Dermis microvascular lymphatic vessel endothelial cell (primary cell): ENCODE measurements at regions not wholly inside any gene's neighbourhood (a gene's known extent, or its start where the extent isn't known, plus 50 kb on each side); places are given as distances from the start of the nearest gene placed in this dataset.

Experiments used
- DNase-seq, 2 donors: peaks; one replicate each; pipeline versions ENCODE4 v3.0.0 to v3.0.0-alpha.2; 2010; ENCODE audit warnings: low read depth in 2 of 2

DNA sequence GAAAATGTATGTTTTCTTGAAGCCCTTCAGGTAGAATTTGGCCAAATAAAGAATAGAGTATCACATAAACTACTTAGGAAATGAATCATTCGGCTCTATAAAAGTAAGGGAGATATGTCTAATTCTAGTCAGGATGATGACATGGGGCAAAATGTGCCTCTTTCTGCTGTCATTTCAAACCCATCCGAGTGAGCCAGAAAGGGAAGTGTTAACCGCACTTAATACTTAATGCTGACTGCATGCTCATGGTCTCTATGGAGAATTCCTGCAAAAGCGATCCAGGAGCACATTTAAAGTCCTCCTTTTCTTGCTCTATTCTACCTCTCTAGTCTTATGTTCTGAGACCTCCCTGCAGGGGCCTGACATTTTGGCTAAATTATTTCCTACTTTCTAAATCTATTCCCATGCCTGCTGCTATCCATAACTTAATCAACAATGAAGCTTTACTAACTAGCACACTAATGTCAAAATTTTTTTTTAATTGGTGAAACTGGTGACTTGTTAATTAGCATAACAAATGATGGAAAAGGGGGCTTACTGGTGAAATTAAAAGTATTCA, 127.4 kb downstream of the CDC42EP3 start:
- no peak for DNase-seq

DNA sequence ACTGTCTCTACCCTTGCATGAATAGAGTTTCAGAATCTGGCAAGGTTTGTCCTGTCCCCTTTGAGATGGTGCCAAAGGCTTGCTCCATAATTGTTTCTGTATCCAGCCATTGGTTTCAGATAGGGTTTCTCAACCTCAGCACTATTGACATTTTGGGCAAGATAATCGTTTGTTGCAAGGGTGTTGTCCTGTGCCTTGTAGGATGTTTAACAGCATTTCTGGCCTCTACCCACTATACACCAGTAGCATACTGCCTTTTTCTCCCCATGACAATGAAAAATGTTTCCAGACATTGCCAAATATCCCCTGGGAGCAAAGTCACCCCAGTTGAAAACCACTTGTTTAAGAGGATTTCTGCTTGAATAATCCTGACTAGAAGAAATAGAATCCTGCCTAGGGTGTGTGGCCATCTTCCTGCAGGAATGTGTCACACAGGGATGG, 126.8 kb downstream of the CDC42EP3 start:
- no peak for DNase-seq

DNA sequence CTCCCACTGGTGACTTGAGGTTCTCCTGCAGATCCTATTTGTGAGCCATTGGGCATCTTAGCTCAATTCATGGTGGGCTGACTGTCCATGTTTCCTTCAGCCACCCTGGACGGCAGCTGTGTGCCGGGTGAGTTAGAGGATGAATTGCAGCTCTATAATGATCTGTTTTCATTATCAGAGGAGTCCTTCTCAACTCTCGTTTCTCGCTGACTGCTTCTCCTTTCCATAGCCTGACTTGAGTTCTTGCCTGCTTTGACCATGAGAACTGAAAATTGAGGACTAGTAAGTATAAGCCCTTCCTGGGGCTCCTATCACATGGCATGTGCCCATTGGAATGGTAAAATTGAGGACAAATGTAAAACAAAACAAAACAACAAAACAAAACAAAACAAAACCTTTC, 121.8 kb downstream of the CDC42EP3 start:
- no peak for DNase-seq

DNA sequence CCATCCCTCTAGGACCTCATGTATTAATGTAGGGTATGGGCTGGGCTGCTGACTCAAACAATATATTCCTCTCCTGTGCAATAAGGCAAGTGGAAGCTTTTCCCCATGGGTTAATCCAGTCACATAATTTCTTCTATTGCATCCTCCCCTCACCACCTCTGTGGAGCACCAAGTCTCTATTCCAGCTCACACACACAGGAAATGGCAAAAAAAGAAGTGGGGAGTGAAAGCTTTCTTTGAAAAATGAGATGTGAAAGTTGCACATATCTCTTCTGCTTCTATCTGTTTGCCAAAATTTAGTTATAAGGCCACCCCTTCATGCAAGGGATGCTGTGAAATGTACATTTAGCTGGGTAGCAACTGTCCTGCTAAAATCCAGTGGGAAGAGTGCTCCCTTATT, 121.3 kb downstream of the CDC42EP3 start:
- no peak for DNase-seq

DNA sequence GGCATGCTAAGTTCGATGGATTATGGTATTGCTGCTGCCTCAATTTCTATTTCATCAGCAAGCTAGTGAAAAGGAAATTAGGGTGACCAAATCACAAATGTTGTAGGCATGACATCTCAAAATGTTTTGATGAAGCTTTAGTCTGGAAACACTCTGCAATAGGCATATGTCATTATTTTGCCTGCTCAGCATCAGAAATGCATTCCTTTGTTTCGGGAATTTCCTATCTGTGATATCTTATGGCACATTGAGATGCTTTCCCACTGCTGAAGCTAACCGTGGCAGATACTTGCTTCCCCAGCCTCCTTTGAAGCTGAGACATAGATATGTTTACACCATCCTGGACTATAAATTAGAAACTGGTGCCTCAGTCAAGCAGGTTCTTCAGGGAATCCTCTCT, 119.7 kb downstream of the CDC42EP3 start:
- DNase-seq, result no peak

DNA sequence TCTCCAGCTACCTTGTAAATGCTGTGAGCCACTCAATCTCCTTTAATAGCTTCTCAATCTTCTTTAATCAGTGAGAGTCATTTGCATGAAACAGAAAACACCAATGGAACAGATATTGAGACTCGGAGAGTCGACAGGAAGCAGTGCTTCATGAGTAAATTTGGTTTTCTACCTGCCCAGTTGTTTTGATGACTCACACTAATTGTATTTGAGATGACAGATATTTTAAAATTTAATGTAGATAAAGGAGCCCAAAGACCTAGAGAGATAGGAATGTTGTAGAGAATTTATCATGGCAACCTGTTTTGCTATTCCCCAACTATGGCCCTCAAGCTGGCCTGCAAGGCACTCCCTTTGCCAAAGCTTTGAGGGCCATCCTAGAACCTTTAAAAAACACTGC, 119.1 kb downstream of the CDC42EP3 start:
- no peak for DNase-seq

DNA sequence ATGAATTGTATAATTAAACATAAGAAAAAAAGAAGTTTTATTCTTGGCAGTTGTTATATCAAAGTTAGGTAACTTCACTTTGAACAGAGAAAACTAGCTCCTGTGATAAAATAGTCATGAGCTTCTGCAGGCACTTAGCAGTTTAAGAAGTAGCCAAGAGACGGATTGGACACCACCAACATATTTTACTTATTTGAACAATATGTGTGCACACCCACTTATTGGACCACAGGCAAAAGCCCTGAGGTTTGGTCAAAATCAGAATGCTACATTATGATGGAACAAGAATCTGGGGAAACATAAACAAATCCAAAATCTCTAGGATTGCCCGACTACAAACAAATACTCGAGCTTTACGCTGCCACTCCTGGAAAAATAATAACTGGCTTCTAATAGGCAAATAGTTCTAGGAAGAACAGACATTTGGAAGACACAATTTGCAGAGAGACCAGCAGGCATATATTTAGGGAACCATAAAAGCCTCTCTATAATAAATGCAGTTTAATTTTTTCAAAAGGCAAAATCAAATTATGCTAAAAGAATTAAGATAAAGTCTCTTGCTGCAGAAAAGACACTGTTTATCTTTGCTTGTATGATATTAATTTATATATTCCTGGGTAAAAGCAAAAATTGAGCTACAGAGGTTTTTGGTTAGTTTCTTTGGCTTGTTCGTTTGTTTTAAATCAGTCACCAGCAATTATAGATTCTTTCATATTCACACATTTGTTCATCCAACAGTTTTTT, 117.9 kb downstream of the CDC42EP3 start:
- no peak for DNase-seq

DNA sequence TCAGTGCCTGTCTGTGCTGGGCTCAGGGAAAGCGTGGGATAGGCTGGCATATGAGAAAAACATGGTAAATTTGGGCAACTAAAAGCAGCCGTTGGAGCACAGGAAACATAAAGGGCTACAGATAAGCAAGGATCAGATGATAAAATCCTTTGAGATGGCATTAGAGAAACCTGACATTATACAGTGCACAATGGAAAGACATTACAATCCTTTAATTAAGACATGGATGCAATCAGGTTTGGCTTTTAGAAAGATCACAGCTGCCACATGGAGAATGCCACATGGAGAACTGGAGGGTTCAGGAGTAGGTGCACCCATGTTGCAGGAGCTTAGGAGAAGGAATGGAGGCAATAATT, 117.3 kb downstream of the CDC42EP3 start:
- DNase-seq, result no peak

DNA sequence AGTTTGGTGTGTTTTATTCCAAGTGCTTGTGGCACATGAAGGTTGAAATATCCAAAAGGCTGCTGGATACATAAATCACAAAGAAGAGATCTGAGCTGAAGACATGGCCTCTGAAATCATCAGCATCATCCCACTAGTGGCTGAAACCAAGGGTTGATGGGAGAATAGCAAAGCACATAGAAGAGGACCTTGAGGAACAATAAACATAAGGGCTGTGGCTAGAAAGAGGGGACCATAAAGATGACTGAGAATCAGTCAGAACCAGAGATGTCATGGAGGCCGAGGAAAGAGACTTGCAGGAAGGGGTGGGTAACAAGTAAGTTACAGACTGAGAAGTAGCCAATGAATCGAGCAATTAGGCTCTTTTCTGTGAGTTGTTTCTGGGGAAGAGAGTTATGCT, 116.8 kb downstream of the CDC42EP3 start:
- DNase-seq, result no peak

DNA sequence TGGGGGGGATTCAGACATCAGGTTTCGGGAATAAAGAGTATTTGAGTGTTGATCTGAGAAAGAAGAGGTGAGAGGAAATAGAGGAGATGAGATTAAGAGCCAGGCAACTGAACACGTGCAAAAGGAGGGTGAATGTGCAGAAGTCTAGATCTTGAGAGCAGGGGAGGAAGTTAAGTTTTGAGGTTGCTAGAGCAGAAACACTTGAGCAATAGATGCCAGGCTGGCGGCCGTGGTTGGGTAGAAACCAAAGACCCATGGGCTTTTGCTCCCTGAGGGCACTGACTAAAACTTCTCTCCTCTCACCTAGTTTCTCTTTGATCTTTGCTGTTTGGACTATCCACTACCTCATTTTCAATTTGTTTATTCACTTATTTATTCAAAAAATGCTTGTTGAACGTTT, 116.0 kb downstream of the CDC42EP3 start:
- no peak for DNase-seq

DNA sequence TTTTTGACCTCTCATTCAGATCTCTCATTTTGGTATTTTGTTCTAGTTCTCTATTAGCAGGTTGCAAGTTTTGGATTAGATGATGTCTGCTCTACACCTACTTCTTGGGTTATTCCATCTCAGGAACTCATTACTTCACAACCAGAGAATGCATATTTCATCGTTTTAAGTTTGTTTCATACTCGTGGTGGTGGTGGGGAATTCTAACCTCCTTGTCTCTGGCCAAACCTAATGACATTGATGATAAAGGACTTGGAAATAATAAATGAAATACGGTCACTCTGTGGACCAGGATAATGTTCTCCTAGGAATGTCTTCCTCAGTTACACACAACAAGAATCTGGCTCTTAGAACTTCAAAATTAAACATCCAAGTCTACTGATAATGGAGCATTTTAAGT, 115.2 kb downstream of the CDC42EP3 start:
- no peak for DNase-seq

DNA sequence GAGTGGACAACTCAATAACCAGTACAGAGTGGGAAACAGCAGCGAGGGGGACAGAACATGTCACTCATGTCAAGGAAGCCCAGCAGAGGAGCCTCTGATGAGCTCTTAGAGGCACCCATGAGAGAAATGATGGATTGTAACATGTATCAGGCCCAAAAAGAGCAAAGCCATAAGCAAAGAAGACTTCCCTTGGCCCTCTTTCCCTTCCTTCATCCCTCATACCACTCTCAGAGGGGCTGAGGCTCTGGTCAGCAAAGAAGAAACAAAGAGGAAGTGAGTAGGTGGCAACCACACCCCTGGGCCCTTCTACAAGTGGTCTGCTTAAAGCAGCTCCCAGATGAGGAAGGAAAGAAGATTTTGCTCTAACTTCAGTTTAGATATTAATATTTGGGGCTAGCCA, 112.8 kb downstream of the CDC42EP3 start:
- no peak for DNase-seq

DNA sequence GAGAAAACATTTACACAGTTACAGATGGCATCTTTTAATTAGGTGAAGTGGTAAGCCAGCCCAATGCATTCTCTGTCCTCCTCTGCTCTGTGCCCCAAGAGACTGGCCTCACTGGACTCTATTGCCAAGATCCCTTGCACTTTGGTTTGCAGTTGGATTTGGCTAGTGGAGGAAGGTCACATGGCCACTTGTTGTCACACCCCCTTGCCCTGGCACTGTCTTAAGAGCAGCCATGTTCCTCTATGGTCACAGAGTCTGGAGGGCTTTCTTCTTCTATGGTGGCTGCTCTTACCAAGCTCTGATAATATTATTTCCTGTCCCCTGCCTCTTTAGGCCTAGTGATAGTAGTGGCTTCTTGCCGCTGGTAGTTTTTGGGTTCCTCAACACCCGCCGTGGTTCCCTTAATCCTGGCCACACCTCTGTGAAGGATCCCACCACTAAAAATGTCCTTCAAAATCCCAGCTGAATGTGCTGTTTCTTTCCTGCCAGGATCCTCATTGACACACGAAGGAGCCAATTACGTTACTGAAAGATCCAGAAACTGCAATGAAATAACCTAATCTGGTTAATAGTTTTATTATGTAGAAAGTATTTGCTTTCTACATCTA, 111.1 kb downstream of the CDC42EP3 start:
- DNase-seq, result no peak

DNA sequence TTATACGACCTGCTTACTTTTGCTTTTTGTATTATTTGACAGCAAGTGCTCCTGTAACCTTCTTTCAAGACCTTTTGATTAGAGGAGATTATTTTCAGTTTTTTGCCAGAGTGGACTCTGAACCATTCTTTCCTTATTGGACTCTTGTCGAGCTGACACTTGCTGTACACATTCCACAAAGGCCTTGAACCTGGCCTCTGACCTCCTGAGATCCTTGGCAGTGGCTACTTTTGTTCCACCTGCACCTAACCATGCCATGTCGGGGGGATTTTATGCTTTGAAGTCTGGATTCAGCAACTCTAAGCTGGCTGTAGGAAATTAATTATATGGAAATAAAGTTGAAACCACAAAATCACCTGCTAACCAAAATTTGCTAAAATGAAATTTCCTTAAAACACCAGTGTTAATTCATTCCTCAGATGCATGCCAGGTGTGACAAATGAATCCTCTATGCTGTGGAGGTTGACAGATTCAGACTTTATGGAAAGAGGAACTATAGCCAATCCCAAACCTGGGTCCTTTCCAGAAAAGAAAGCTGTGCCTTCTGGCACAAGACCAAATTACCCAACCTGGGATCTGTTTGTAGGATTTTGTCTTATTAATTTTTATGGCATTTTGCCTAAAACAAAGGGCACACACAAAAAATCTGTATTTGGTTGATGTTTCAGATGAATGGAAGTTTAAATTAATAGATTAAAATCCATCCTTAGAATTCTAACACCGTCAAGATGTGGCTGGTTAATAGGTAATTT, 110.4 kb downstream of the CDC42EP3 start:
- DNase-seq, result no peak

DNA sequence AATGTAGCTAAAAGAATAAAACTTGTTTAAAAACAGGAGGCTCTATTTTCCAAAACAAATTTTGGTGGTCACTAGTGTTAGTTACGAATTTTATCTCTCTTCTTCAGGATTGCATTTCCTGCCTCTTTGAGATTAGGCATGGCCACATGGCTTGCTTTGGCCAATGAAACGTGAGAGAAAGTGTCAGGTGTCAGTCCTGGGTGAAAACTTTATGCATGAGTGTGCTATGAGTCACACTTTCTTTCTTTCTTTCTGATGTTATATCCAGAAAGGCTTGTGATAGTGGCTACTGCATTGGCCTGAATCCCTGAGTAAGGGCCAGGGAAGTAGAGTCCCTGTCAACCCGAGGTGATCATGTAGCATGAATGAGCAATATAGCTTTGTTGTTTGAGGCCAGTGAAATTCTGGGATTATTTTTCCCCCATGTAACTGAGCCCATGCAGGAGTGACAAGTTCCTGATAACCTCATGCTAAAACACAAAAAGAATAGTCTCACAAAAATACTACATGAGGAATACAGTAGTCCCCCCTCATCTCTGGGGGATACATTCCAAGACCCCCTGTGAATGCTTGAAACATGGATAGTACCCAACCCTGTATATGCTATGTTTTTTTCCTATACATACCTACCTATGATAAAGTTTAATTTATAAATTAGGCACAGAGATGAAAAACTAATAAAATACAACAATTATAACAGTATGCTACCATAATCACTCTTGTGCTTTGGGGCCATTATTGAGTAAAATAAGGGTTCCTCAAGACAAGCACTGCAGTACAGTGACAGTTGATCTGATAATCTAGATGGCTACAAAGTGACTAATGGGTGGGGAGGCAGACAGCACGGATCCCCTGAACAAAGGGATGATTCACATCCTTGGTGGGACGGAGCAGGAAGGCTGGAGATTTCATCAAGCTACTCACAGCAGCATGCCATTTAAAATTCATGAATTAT, 109.5 kb downstream of the CDC42EP3 start:
- peak; percentile 21 to 82 for DNase-seq

DNA sequence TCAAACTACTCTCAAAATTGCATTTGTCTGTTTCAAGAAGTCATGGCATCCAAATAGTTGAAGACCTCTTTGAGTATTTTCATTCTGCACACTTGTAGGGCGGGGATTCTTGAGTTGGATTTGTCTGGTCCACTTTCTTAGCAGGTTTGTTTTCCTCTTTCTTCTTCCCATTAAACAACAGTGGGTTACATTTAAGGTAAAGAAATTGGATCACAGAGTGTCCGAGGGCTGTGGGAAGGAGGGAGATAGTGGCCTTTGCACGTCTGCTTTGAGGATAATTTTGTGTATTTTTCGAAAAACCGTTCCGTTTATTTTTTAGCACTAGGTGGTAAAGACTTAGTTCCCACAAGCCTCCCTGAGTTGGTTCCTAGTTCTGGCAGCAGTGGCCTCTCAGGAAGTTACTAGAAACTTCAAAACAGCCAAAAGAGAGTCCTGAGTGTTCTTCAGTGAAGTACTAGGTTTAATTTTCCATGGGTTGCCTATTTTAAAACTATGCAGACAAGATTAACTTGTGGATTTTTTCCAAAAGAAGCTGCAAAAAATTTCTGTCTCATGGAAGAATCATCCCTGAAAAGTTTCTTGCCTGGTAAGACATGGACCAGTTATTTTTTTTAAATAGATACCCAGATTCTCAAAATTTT, 107.9 kb downstream of the CDC42EP3 start:
- DNase-seq, result no peak

DNA sequence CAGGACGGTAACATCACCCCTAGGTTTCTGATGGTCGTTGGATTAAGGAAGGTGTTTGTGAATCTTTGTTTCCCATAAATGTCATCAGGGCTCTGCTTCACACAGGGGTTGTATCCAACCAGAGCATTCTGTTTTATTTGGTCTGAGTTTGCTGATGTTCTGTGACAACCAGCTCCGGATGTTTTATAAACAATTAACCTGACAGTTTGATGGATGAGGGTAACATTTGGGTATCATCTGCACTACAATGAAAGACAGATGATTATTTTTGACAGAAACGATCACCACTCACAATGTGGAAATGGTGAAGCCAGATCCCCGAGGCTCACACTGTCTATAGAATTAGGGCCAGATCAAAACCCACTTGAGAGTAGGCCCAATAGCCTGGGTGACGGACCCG, 107.1 kb downstream of the CDC42EP3 start:
- no peak for DNase-seq

DNA sequence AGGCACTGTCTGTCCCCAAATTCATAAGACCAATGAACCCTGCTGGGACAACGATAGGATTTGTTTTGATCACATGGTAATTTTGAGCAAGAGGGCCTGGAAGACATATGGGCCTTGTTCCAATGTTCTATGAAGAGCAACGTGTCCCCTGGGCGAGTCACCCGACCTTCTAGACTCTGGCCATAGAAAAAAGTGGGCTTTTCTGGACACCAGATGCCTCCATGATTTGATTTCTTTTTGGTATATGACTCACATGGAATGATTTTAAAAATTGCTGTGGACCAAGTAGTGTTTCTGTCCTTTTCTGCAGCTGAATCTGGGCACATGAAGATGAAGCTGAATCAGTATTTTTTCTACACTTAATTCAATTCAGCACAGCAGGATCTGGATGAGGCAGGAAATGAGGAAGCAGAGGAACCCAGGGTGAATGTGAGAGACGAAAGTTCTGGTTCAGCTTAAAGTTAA, 104.9 kb downstream of the CDC42EP3 start:
- peak in 1 of 2 donors; percentile 32 for DNase-seq

DNA sequence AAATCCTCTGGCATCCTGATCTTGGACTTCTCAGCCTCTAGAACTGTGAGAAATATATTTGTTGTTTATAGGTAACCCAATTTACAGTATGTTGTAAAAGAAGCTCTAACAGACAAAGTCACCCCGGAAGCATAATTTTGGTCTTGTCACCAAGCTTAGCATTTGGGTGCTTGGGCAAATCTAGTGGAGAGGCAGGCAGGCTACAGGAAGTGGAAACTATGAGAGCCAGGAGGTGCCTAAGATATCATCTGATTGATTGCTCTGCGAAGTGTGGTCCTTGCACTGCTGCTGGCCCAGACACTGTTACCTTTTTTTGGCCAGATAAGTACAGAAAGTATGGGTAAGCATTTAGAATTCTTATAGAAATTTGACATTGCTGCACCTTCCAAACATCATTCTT, 102.9 kb downstream of the CDC42EP3 start:
- DNase-seq, result no peak

DNA sequence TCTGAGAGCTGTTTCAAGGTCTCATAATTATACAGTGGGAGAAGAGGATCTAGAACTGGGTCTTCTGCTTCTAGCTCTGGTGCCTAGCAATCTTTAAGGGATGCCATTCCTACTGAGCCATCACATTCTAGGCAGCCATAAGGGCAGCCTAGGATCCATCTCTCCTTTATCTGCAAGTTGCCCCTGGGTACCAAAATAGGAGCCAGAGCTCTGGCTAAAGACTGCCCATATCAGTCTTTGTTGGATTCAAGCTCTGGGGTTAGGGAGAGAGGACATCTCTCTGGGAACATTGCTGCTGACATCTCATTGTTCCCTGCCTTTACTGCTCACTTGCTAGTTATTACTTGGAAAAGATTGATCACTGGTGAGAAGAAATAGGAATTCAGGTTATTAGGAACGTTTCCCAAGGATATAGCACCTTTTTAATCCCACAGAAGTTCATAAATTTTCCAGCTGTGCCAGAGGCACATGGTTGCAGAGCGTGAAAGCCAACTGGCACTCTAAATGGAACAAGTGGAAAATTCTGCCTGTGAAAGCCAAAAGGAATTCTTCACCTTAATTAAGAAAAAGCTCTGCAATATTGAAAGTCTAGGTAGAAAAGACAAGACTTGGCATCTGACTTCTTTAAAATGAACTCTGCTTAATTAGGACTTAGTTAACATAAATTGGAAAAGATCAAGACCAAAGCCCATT, 102.2 kb downstream of the CDC42EP3 start:
- DNase-seq, result no peak
